GM21360 (cell line): ENCODE measurements at regions not wholly inside any gene's neighbourhood (a gene's known extent, or its start where the extent isn't known, plus 50 kb on each side); places are given as distances from the start of the nearest gene placed in this dataset.
"Not testable (repeated sequence)": the region's sequence is repeated elsewhere in the genome, so short reads cannot be mapped to it uniquely, and the experiment has no call there.

Experiments
- ATAC-seq: cut with Tn5 transposase; IDR thresholded peaks from one replicate; pipeline ENCODE4 v1.9.1; 2021; ENCODE audit warnings: mild to moderate bottlenecking, moderate library complexity; ENCODE audit not compliant: unreplicated experiment

DNA sequence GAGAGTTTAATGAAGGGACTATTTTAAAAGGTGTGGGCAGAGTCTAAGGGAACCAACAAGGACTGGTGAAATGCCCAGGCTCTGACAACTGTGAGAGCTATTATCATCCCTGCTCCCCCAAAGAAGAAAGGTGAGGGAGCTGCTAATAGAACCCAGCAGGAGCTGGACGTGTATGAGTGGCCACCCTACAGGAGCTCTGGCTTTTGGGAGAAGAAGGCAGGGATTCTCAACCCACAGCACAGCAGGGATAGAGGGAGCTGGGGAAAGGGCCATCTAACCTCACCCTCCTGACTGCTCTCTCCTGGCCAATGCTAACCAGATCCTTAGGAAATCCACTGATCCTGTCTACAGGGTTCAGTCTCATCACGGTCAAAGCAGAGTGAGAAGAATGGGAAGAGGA is 57.1 kb downstream of the GRIN2B start:
- no peak for ATAC-seq

DNA sequence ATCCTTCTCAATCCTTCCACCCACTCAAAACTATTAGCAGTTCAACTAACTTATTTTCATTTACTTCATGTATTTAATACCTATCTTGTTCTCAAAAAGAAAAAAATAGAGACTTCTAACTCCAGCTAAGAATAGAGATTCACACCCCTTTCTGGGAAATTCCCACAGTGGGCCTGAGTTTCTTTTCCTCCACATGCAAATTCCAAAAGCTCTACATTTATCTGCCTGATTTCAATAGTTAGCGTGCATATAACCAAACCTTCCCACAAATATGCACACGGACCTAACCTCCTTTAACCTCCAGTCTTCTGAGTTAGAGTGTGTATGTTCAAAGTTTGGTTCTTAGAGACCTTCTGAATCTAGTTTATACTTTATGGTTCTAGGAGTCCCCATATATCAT is 62.5 kb downstream of the GRIN2B start:
- ATAC-seq = no peak

DNA sequence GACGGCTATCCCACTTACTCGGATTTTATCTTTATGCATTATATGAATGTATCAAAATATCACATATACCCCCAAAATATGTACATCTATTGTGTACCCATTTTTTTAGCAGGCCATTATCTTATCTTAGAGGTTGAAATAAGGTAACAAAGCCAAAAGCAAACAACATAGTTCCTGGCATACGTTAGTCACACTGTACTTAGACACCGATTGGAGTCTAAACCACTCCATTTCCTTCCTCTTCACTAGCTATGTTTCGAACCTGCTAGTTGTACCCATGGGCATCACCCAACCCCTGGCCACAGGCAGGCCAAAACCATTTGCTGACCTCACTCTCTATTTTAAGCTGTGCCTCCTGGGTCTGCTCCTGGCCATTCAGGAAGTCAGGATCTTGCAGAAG is 66.3 kb downstream of the GRIN2B start:
- no peak for ATAC-seq

DNA sequence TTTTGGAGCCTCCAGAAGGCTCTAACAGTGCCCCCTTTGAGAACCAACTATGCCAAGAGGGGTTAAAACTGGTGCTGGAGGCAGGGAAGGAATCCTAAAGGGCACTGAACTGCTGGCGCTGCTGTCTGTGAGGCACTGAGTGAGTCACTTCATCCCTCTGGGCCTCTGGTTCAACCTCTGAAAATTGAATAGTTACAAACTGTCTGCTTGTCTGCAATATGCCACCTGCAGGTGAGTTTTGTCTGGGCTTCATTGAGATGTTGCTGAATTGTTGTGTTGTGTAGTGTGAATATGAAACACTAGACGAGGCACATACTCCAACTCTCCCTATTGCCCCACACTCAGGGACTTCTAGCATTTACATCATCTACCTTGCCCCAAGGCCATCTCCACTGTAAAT is 68.0 kb downstream of the GRIN2B start:
- no peak for ATAC-seq

DNA sequence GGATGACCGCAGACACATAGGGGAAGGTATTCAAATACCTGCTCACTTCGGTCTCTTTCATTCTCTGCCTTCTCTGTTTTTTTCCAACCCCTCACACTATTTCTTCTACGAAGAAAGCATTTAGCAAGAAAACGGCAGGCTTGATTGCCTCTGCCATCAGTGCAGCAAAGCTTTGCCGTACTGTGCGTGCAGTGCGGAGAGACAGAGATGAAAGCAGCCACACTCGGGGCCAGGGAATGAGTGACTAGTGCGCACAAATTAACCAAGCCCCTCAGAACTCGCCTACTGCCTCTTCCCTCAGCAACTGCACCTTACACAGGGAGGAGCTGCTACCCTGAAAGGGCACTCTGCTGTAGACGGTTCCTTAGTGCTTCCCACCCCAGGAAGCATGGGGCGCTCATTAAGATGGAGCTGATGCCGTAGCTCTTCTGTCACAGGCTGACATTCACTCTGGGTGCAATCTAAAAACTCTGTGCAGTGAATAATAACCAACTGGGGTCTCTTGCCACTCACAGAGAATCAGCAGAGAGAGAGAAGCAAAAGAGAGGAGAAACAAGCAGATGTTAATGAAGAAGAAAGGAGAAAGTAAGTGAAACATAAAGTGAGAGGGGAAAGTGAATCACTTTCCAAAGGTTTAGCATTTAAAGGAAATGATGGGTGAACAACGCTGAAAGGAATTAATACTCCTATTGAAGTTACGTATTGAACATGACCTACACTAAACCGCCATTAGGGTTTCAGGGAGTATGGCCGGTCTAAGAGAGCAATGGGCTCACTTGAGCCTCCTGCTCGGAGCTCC is 69.4 kb downstream of the GRIN2B start:
- ATAC-seq = no peak

DNA sequence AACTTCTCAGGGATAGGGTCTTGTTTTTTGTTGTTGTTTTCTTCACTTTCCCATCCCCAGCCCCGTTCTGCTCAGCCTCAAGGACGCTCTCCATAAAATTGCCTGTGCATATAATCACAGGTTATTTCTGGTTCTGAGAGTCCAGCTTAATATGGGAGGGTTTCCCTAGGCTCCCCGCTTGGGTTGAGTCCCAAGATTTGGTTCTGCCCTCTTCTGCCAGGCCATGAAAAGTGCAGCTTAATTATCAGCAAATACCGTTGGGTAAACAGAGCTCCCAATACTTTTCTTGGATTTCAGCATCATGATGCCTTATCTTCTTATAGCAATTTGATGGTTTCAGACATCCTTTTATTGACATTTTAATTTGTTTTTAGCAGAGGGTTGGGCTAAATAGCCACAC is 75.6 kb downstream of the GRIN2B start:
- ATAC-seq = no peak

DNA sequence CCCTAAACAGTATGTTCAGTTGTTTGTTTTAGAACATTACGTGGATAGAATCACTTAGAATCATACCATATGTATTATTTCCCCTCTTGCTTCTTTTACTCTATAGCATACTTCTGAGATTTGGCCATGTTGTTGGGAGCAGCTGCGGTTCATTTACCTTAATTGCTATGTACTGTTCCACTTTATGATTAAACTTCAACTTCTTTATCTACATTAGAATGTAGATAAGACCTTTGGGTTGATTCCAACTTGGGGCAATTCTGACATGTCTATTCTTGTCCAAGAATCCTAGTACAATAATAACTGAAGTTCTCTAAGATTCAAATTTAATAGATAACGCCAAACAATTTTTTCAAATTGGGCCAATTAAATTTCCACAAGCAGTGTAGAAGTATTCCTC is 80.7 kb downstream of the GRIN2B start:
- ATAC-seq = no peak

DNA sequence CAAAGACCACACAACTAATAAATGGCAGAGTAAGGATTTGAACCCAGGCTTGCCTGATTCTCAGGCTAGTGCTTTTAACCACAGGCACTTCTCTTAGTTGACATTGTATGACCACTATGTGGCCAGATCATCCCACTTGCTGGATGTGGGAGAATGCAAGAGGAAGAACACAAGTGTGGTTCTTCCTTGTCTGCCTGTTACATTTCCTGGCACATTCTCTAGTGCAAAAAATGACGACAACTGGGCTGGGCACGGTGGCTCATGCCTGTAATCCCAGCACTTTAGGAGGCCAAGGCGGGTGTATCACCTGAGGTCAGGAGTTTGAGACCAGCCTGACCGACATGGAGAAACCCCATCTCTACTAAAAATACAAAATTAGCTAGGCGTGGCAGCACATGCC is 83.0 kb downstream of the GRIN2B start:
- not testable (repeated sequence) for ATAC-seq

DNA sequence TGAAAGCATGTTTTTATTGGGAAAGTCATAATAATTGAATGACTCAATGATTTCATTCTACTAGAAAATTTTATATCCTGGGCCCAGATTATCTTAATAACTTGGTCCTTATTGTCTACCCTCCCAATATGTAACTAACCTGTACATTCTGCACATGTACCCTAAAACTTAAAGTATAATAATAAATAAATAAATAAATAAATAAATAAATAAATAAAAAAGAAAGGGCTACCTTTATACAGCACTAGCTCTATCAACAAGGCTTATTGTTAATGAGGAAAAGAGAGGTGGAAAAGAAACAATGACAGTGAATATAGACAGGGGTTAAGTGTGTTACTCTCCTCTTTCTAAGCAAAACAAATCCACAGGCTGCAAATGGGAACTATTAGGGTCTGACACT is 83.6 kb downstream of the GRIN2B start:
- no peak for ATAC-seq

DNA sequence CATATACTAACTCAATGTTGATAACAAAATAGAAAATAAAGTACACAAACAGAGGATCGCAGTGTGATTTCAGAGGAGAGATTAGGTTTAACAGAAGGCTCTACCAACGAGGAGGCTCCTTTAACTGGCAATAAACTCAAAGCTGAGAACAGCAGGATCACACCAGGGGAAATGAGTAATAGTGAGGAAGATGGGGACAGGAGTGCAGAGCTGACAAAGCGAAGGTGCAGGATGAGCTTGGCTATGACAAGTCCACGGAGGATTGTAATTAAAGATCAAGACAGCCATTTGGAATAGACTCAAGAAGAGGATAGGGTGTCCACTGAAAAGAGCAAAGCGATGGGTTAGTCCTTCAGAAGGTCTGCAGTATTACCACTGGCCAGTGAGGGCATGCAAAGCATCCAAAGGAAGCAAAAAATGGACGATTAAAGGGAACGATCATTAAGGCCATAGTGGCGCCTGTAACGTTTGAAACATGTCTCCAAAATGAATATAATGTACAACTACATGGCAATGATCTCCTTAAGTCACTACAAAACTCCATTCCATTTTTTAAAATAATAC is 85.3 kb downstream of the GRIN2B start:
- ATAC-seq = no peak

DNA sequence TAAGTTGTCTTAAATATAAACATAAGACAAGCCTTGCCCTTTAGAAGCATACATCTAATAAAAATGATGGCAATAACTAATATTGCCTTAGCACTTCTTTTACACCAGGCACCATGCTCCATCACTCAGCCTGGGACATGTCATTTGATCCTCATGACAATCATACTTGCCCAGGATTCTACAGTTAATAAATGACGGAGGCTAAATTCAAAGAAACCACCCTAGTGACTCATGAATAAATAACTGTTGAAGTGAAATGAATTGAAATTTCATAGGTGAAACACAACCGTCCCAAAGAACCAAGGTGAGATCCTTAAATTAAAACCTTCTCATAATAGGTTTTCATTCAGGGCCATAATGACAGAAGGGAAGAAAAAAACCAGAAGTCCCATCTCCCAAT is 89.5 kb downstream of the GRIN2B start:
- ATAC-seq = no peak

DNA sequence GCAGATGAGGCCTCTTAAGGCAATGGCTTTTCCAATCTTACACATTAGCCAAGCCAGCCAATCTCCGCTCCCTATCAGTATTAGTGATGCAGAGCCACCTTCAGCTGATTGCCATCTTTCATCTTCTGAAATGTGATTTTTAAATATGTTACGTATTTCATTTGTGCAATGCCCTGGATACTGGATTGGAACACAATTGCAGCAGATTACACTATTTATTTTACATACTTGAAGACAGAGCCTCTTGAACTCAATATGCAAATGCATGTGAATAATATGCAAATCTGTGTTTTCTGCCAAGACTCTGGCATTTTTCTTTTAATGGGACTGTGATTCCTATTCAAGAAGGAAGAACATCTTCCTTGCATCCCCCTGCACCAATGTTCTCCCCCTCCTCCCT is 90.5 kb downstream of the GRIN2B start:
- ATAC-seq = no peak

DNA sequence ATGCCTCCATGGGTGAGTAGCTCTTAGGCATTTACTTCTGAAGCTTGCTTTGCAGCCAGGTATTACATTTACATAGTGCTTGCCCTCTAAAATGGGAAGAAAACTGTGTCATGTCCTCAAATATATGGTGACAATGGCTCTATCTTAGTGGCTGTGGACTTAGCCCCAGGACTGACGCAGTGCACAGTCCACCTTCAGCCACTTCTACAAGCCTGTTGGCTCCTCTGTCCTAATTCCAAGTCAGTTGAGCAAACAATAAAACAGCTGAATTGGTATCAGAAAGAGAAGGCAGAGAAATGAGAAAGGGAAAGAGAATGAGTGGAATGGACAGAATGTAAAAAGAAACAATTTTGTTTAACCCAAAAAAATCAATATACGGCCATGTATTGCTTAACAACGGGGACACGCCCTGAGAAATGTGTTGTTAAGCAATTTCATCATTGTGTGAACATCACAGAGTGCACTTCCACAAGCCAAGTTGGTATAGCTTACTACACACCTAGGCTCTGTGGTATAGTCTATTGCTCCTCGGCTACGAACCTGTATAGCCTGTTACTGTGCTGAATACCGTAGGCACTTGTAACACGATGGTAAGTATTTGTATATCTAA is 93.5 kb downstream of the GRIN2B start:
- no peak for ATAC-seq

DNA sequence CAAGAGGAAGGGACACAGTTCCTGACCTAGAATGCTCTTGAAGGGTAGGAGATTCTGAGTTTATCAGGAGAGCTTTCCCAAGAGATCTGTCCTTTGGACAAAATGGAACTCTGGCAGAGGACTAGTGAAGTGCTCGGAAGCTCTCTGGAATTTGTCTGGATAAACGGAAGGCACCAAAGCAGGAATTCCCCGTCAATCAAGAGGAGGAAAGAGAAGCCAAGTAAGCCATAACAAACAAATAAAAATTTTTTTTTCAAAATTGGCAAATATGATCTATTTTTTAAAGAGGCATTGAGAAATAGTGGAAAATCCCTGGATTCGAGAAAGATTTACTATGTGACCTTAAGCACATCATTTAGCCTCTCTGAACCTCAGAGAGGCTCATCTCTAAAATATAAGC is 99.2 kb downstream of the GRIN2B start:
- ATAC-seq = no peak

DNA sequence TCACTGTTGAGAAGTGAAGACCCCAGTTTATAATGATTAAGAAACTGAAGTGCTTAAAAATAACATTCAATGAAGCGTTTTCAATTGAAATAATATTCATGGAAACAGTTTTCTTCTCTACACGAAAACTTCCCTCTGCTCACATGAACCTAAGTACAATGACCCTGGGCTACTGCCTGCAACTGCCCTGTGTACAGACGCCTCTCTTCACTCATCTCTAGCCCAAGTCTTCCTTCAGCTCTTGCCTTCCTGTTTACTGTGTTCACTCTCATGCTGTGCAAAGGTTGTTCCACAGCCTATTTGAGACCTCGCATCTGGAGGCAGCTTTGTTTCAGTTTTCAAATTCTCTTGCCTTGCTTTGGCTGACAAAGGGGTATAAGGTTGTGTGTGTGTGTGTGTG is 100.8 kb downstream of the GRIN2B start:
- ATAC-seq = no peak

DNA sequence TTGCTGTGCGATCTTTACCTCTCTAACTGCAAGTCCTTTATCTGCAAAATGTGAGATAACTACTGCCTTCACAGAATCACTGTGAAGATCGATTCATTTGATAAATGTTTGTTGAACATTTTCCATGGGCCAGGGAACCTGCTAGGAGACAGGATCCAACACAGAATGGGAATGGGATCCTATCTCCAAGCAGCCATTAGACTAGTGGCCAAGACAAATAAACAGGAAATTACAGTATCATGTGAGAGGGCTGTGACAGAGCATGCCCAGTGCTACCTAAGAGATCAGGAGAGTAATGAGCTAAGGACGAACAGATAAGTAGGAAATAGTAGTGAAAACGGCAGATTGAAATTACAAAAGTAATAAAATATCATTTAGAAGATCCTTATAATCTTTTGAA is 105.7 kb downstream of the GRIN2B start:
- no peak for ATAC-seq

DNA sequence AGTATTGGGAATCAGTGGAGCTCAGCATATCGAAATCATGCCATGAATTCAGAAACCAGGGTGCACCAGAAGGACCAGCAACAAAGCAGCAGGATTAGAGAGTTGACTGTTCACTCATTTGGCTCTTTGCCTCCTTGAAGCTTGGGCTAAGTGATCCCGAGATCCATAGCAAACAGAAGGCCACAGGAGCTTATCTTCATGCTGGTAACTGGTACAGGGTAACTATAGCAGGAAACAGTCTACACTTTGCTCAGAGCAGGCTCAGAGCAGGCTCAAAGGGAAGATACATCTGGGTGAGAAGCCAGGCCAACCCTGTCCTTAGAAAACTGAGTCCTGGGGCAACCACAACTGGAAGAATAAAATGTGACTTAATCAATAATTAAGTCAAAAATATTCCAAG is 111.1 kb downstream of the GRIN2B start:
- ATAC-seq = no peak

DNA sequence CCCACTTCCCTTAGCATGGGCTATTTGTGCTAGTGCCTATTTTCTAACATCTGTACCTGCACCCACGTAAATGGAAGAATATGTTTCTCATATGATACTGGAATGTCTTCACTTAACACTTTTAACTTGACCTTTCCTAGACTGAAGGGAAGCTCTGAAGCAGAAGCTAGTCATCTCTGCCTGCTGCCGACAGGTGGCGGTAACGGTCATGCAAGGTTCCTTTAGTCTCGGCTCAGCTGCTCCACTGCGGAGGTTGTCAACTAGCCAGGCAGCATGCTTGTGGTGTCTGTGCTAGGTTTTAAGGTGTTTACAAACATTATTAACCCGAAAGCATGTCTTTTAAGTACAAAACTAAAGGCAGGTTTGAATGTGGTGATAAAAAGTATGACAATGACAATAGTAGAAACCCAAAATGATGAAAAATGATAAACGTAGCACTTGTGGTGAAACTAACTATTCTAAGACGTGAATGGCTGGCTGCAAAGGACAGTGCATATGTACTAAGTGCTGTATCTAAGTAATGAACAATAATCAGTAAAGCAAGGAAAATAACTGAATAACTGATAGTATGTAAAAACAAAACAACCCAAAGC is 117.2 kb downstream of the GRIN2B start:
- peak; percentile 94 for ATAC-seq

DNA sequence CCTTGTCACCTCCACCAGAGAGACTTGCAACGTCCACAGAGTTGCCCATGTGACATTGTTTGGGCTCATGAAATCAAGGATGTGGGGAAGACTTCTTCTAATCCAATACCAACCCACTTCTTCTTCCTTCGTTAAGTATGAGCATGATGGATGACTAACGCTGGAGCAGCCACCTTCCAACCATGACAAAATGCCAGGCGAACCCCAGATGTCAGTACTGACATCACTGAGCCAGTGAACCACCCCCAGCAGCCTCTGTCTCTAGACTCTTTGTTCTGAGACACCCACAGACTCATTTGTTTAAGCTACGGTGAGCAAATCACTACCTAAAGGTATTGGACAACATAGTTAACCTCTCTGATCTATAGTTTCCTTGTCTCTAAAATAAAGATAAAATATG is 123.7 kb downstream of the GRIN2B start:
- ATAC-seq = no peak

DNA sequence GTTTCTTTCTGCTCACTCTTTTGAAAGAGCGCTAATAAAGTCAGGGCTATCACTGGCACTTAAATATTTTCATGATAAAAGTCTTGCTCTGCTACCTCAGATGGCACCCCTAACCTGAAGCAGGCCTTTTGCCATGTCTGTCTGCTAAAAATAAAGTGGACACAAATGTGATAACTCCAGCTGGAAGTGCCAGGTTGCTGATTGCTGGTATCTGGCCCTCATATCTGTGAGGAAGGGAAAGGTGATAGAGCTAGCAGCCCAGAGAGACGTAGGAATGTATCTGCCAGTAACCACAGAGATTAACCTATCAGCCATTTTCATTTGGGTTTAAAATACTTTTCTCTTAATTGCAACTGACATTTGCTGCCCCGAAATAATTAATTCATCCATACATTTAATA is 127.9 kb downstream of the GRIN2B start:
- ATAC-seq = no peak

DNA sequence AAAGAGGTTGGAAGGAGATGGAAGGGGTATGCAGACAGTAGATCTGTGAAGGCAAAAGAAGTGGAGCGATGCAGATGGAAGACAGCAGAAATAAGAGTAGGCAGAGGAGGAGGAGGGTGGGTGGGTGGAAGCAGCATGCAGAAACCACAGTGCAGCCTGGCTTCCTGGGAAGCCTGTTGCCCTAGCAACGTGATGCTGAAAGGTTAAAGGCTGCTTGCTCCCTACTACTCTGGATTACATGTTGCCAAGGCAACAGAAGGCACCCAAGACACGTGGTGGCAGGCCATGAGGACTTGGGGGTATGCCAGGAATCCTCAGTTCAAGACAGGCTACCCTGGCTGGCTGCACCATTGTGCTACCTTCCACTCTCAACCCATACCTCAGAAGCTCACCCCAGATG is 129.6 kb downstream of the GRIN2B start:
- ATAC-seq = no peak

DNA sequence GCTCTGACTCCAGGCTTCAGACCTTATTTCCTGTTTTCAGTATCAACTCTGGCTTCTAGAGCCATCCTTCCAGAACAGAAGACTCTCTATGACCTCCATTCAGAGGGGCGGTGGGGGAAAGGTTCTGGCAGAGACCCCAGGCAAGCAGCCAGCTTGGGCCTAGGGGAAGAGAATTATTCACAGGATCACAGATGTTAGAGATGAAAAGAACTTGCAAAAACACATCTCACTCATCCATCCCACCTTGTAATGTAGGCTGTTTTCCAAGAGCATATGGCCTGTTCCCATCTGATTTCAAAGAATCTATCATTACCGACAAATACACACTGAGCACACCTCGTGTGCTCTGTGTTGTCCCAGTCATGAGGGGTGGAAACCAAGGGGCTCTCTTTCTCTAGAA is 131.9 kb downstream of the GRIN2B start:
- no peak for ATAC-seq
